HCT116 (cell line): ENCODE measurements at regions not wholly inside any gene's neighbourhood (a gene's known extent, or its start where the extent isn't known, plus 50 kb on each side); places are given as distances from the start of the nearest gene placed in this dataset.

Source experiments
- CBX3 ChIP-seq: IDR thresholded peaks from 2 replicates; pipeline ENCODE4 v1.6.1; 2012; ENCODE audit warnings: low read depth
- CTCF ChIP-seq, 3 experiments: fragments of 200-600 bp in 1 of 3; sonication (generic) in 1 of 3; IDR thresholded peaks in 2 of 3; conservative IDR thresholded peaks in 1 of 3; 2 replicates each; pipeline ENCODE4 v1.5.1; 2012 to 2017; ENCODE audit warnings: low read depth in 2 of 3, low read length in 2 of 3, antibody characterized with exemption in 1 of 3, borderline replicate concordance in 1 of 3, control low read depth in 1 of 3, mild to moderate bottlenecking in 1 of 3, mixed read lengths in 1 of 3, mixed run types in 1 of 3, moderate library complexity in 1 of 3; ENCODE audit not compliant: insufficient read depth in 1 of 3
- EGR1 ChIP-seq: IDR thresholded peaks from 2 replicates; pipeline ENCODE4 v1.6.1; 2012; ENCODE audit warnings: low read depth
- EZH2 ChIP-seq: fragments of 200-600 bp; sonication (generic); IDR thresholded peaks from 2 replicates; pipeline ENCODE4 v1.6.1; 2017; ENCODE audit warnings: antibody characterized with exemption, mixed run types
- EZH2phosphoT487 ChIP-seq: fragments of 200-600 bp; IDR thresholded peaks from 2 replicates; pipeline ENCODE4 v1.6.1; 2018; ENCODE audit warnings: antibody characterized with exemption, borderline replicate concordance
- MAX ChIP-seq: IDR thresholded peaks from 2 replicates; pipeline ENCODE4 v1.6.1; 2012
- POLR2A ChIP-seq: IDR thresholded peaks from 2 replicates; pipeline ENCODE4 v1.7.0; 2011; ENCODE audit warnings: borderline replicate concordance; ENCODE audit not compliant: insufficient read depth, insufficient read length; ENCODE audit errors: extremely low read depth
- POLR2AphosphoS5 ChIP-seq: IDR thresholded peaks from 2 replicates; pipeline ENCODE4 v1.6.1; 2011; ENCODE audit warnings: mild to moderate bottlenecking, low read depth, low read length, moderate library complexity
- SIN3A ChIP-seq: IDR thresholded peaks from 2 replicates; pipeline ENCODE4 v1.6.1; 2012; ENCODE audit warnings: low read depth
- SRF ChIP-seq: IDR thresholded peaks from 2 replicates; pipeline ENCODE4 v1.6.1; 2012; ENCODE audit warnings: low read depth

- TF ChIP-seq EZH2phosphoT487 (no peak), CTCF (IDR thresholded peaks at IDR 0.05 in 2 of 3, conservative IDR thresholded peaks at IDR 0.05 in 1 of 3; ENCODE audit: borderline replicate concordance in 1 of 3, insufficient read depth in 1 of 3, low read depth in 2 of 3, low read length in 2 of 3) (no peak), POLR2A (no peak), SRF (no peak), POLR2AphosphoS5 (no peak), CBX3 (no peak), EGR1 (no peak), MAX (no peak), SIN3A (no peak), EZH2 (no peak)
Observed at GRCh38 chr2:212752730-212753351, 214.2 kb upstream of the ERBB4 start.
